ENCODE measurements at regions not wholly inside any gene's neighbourhood (a gene's known extent, or its start where the extent isn't known, plus 50 kb on each side); places are given as distances from the start of the nearest gene placed in this dataset.

DNA sequence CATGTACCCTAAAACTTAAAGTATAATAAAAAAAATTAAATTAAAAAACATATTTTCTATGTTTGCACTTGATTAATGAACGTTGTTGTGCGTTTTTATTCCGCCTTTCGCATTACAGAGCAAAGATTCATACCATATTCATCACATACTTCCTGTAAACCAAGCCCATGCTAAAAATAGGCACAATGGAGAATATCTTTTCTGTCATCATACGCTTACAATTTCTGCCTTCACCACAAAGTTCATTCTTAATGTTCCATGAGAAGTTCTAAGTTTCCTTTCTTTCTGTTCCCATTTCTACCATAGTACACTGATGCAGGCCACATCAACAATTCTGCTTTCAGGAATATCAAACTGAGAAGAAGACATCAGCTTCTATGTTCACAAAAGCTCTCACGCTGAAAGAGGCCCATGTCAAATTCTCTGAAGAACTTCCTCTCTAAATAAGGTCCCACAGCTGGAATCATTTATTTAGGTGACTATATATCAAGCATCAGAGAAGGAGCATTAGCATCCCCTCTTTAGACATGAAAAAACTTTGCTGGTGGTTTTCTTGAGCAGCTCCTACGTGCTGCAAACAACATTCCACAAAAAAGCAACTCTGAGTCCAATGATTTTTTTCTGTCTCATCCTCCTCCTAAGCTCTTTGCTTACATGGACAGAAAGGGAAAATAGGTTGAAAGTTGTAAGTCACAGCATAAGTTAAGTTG, 456.4 kb downstream of the CDH10 start:
- H3K27ac ChIP-seq (ENCODE audit: low read depth in 1 of 2, low read length in 1 of 2) = no peak overlapping the region
- TF ChIP-seq, protein P1, sequence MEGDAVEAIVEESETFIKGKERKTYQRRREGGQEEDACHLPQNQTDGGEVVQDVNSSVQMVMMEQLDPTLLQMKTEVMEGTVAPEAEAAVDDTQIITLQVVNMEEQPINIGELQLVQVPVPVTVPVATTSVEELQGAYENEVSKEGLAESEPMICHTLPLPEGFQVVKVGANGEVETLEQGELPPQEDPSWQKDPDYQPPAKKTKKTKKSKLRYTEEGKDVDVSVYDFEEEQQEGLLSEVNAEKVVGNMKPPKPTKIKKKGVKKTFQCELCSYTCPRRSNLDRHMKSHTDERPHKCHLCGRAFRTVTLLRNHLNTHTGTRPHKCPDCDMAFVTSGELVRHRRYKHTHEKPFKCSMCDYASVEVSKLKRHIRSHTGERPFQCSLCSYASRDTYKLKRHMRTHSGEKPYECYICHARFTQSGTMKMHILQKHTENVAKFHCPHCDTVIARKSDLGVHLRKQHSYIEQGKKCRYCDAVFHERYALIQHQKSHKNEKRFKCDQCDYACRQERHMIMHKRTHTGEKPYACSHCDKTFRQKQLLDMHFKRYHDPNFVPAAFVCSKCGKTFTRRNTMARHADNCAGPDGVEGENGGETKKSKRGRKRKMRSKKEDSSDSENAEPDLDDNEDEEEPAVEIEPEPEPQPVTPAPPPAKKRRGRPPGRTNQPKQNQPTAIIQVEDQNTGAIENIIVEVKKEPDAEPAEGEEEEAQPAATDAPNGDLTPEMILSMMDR (IDR thresholded peaks at IDR 0.05; ENCODE audit: control extremely low read depth, extremely low read depth) = no peak
- DNase-seq = no peak
- no peaks in the 10 kb centered on the region for H3K27me3 ChIP-seq (ENCODE audit: control insufficient read depth in 3 of 3, insufficient read depth in 3 of 3, low read length in 2 of 3)
- H3K4me3 ChIP-seq = no peak overlapping the region
- H3K36me3 ChIP-seq (ENCODE audit: control insufficient read depth in 4 of 4, insufficient read depth in 4 of 4, low read length in 4 of 4) = no peaks in the 10 kb centered on the region
- H3K9me3 ChIP-seq (ENCODE audit: control insufficient read depth in 4 of 4, insufficient read depth in 3 of 4, low read length in 3 of 4) = peaks cover 0 to 2% (median 0%) of the 10 kb centered on the region in 4 donors
- H3K4me1 ChIP-seq (ENCODE audit: control insufficient read depth in 5 of 5, insufficient read depth in 5 of 5, low read length in 5 of 5) = no peaks in the 10 kb centered on the region
- ATAC-seq (ENCODE audit: insufficient read depth, low FRiP score) = no peak
- 74 to 75% methylated on average over 7 of the region's 7 CpGs for WGBS, 2 donors
- H3K9ac ChIP-seq (ENCODE audit: insufficient read depth in 1 of 2, low read length in 2 of 2) = no peak overlapping the region

- no peaks in the 10 kb centered on the region for H3K36me3 ChIP-seq (ENCODE audit: control insufficient read depth in 4 of 4, insufficient read depth in 4 of 4, low read length in 4 of 4)
- H3K4me1 ChIP-seq (ENCODE audit: control insufficient read depth in 5 of 5, insufficient read depth in 5 of 5, low read length in 5 of 5) = no peaks in the 10 kb centered on the region
- TF ChIP-seq, protein P1 (IDR thresholded peaks at IDR 0.05; ENCODE audit: control extremely low read depth, extremely low read depth) = no peak
- peaks cover 0 to 2% (median 0%) of the 10 kb centered on the region in 4 donors for H3K9me3 ChIP-seq (ENCODE audit: control insufficient read depth in 4 of 4, insufficient read depth in 3 of 4, low read length in 3 of 4)
- ATAC-seq (ENCODE audit: insufficient read depth, low FRiP score) (no peak), DNase-seq (no peak)
- H3K9ac ChIP-seq (ENCODE audit: insufficient read depth in 1 of 2, low read length in 2 of 2) = no peak overlapping the region
- no peak overlapping the region for H3K27ac ChIP-seq (ENCODE audit: low read depth in 1 of 2, low read length in 1 of 2)
- no peaks in the 10 kb centered on the region for H3K27me3 ChIP-seq (ENCODE audit: control insufficient read depth in 3 of 3, insufficient read depth in 3 of 3, low read length in 2 of 3)
- WGBS, 2 donors = 76 to 88% methylated on average over 2 of the region's 2 CpGs
- H3K4me3 ChIP-seq = no peak overlapping the region
These were observed 448.0 kb downstream of the CDH10 start for GRCh38 chr5:24196789-24197188.

- Histone ChIP-seq H3K27me3 (ENCODE audit: control insufficient read depth in 3 of 3, insufficient read depth in 3 of 3, low read length in 2 of 3) (no peaks in the 10 kb centered on the region), H3K4me3 (no peak overlapping the region), H3K27ac (ENCODE audit: low read depth in 1 of 2, low read length in 1 of 2) (no peak overlapping the region), H3K36me3 (ENCODE audit: control insufficient read depth in 4 of 4, insufficient read depth in 4 of 4, low read length in 4 of 4) (no peaks in the 10 kb centered on the region), H3K9ac (ENCODE audit: insufficient read depth in 1 of 2, low read length in 2 of 2) (no peak overlapping the region), H3K4me1 (ENCODE audit: control insufficient read depth in 5 of 5, insufficient read depth in 5 of 5, low read length in 5 of 5) (no peaks in the 10 kb centered on the region), H3K9me3 (ENCODE audit: control insufficient read depth in 4 of 4, insufficient read depth in 3 of 4, low read length in 3 of 4) (peaks cover 0 to 9% (median 2%) of the 10 kb centered on the region in 4 donors)
- 64 to 75% methylated on average over 4 of the region's 4 CpGs for WGBS, 2 donors
- TF ChIP-seq, protein P1 (IDR thresholded peaks at IDR 0.05; ENCODE audit: control extremely low read depth, extremely low read depth) = no peak
- DNase-seq (no peak), ATAC-seq (ENCODE audit: insufficient read depth, low FRiP score) (no peak)
These were observed 436.1 kb downstream of the CDH10 start for GRCh38 chr5:24208686-24209106.

DNA sequence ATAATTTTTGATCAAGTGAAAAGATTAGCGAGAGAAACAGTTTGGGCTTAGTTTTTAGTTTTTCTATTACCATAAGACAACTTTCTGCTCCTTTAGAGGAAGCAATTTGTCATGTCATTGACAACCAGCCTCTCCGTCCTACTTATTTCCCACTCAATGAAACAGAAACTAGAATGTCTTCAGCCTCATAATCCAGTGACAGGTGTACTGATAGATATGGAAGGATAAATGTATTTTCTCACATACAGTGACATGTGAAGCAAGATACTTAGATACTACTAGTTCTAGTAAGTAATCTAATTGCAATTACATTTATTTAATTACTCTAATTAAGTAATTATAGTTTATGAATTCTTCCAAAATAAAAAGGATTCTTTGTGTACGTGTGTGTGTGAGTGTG, 429.7 kb downstream of the CDH10 start:
- Histone ChIP-seq H3K36me3 (ENCODE audit: control insufficient read depth in 4 of 4, insufficient read depth in 4 of 4, low read length in 4 of 4) (no peaks in the 10 kb centered on the region), H3K4me3 (no peak overlapping the region), H3K4me1 (ENCODE audit: control insufficient read depth in 5 of 5, insufficient read depth in 5 of 5, low read length in 5 of 5) (no peaks in the 10 kb centered on the region), H3K9ac (ENCODE audit: insufficient read depth in 1 of 2, low read length in 2 of 2) (no peak overlapping the region), H3K27me3 (ENCODE audit: control insufficient read depth in 3 of 3, insufficient read depth in 3 of 3, low read length in 2 of 3) (no peaks in the 10 kb centered on the region), H3K9me3 (ENCODE audit: control insufficient read depth in 4 of 4, insufficient read depth in 3 of 4, low read length in 3 of 4) (peaks cover 0 to under 1% (median 0%) of the 10 kb centered on the region in 4 donors), H3K27ac (ENCODE audit: low read depth in 1 of 2, low read length in 1 of 2) (no peak overlapping the region)
- WGBS, 2 donors = 67 to 75% methylated on average over 3 of the region's 3 CpGs
- ATAC-seq (ENCODE audit: insufficient read depth, low FRiP score) (no peak), DNase-seq (no peak)
- TF ChIP-seq, protein P1 (IDR thresholded peaks at IDR 0.05; ENCODE audit: control extremely low read depth, extremely low read depth) = no peak
